Pancreas (tissue), 10 donors: ENCODE measurements at regions not wholly inside any gene's neighbourhood (a gene's known extent, or its start where the extent isn't known, plus 50 kb on each side); places are given as distances from the start of the nearest gene placed in this dataset.

Experiments
- ATAC-seq, 4 donors: fragments of 200-7000 bp; cut with Tn5 transposase; one replicate each; pipeline versions ENCODE4 v1.8.0 to v1.9.1; 2020; ENCODE audit warnings: mild to moderate bottlenecking in 4 of 4, moderate library complexity in 4 of 4
- DNase-seq, 6 donors: peaks; one replicate each; pipeline ENCODE4 v3.0.0-alpha.2; 2020
- FAIRE-seq: peaks from 2 replicates; lab custom pipeline; 2012; peaks lifted over from hg19 to GRCh38; lab: Jason Lieb, UNC
- H3K27ac ChIP-seq, 4 donors: fragments of 200-600 bp; sonication (generic); 1 replicate in 3 of 4; 2 replicates in 1 of 4; pipeline versions ENCODE4 v1.5.0 to v1.8.0; 2020
- H3K27me3 ChIP-seq, 4 donors: fragments of 200-600 bp; one replicate each; pipeline ENCODE4 v1.8.0; 2021
- H3K36me3 ChIP-seq, 3 donors: fragments of 200-600 bp; sonication (generic) in 1 of 3; one replicate each; pipeline versions ENCODE4 v1.5.0 to v1.8.0; 2020 to 2021
- H3K4me1 ChIP-seq, 3 donors: fragments of 200-600 bp; one replicate each; pipeline ENCODE4 v1.8.0; 2021
- H3K4me3 ChIP-seq, 4 donors: fragments of 200-600 bp; sonication (generic) in 2 of 4; one replicate each; pipeline versions ENCODE4 v1.5.0 to v1.8.0; 2020 to 2021
- H3K9me3 ChIP-seq, 4 donors: fragments of 200-600 bp; one replicate each; pipeline ENCODE4 v1.8.0; 2021
- CTCF ChIP-seq, 4 donors: fragments of 200-600 bp; sonication (generic) in 3 of 4; IDR thresholded peaks; one replicate each; pipeline versions ENCODE4 v1.5.0 to v1.8.0; 2021; ENCODE audit warnings: antibody characterized with exemption in 4 of 4
- WGBS, 2 donors: extraction: QIAGEN DNeasy Blood & Tissue Kit; methylation state at CpG; one replicate each; pipeline ENCODE4 v1.1.7; 2013; 5-methylcytosine and 5-hydroxymethylcytosine counted together
- intact Hi-C, 3 donors: fragments of 100-400 bp; cut with DNase I; formaldehyde crosslinking; loops; one replicate each; pipeline versions ENCODE4 v1.11.1 to v1.14.2; 2022
- donor health status: healthy with polysubstance abuse.
- donor health status: DM: no; HTN: no; CAD: no; lungs with moderate emphysema.
- donor health status: DM: no; HTN: no; CAD: no.
- donor health status: control.
- donor health status: control.
- donor health status: Bipolar disorder and iron deficiency.
- donor health status: DM: yes; HTN: yes; CAD: no.
- donor health status: DM: no; HTN: no; CAD: no.
- donor health status: DM: no; HTN: no; CAD: no.
- donor health status: DM: yes; HTN: yes; CAD: no.

GRCh38 chr1:79551321-79551720 lies 544.8 kb upstream of the ADGRL4 start:
- no peaks in the 10 kb centered on the region for H3K36me3 ChIP-seq
- no peaks in the 10 kb centered on the region for H3K4me1 ChIP-seq
- no peak for TF ChIP-seq CTCF (IDR thresholded peaks at IDR 0.05)
- no peak overlapping the region for H3K4me3 ChIP-seq
- intact Hi-C loops = no loop called here
- H3K27me3 ChIP-seq = peaks cover 0 to 6% (median 0%) of the 10 kb centered on the region in 4 donors
- WGBS, 2 donors = 54 to 64% methylated on average over 3 of the region's 3 CpGs
- no peaks in the 10 kb centered on the region for H3K9me3 ChIP-seq
- FAIRE-seq = no peak
- ATAC-seq = no peak
- no peak for DNase-seq
- H3K27ac ChIP-seq = no peak overlapping the region

GRCh38 chr1:79550402-79550801 lies 543.9 kb upstream of the ADGRL4 start:
- intact Hi-C loops = no loop called here
- no peak for DNase-seq
- H3K27ac ChIP-seq = no peak overlapping the region
- H3K4me1 ChIP-seq = no peaks in the 10 kb centered on the region
- ATAC-seq = no peak
- 89 to 93% methylated on average over 6 of the region's 6 CpGs for WGBS, 2 donors
- H3K9me3 ChIP-seq = no peaks in the 10 kb centered on the region
- no peak overlapping the region for H3K4me3 ChIP-seq
- peaks cover 0 to 8% (median 0%) of the 10 kb centered on the region in 4 donors for H3K27me3 ChIP-seq
- H3K36me3 ChIP-seq = no peaks in the 10 kb centered on the region
- TF ChIP-seq CTCF (IDR thresholded peaks at IDR 0.05) = no peak
- FAIRE-seq = no peak

GRCh38 chr1:79549201-79549600 lies 542.7 kb upstream of the ADGRL4 start:
- no peak overlapping the region for H3K4me3 ChIP-seq
- H3K4me1 ChIP-seq = no peaks in the 10 kb centered on the region
- 45 to 62% methylated on average over 2 of the region's 2 CpGs for WGBS, 2 donors
- ATAC-seq (no peak), FAIRE-seq (no peak), DNase-seq (no peak)
- no peaks in the 10 kb centered on the region for H3K36me3 ChIP-seq
- no peaks in the 10 kb centered on the region for H3K9me3 ChIP-seq
- intact Hi-C loops = no loop called here
- no peak for TF ChIP-seq CTCF (IDR thresholded peaks at IDR 0.05)
- H3K27ac ChIP-seq = no peak overlapping the region
- H3K27me3 ChIP-seq = peaks cover 0 to 19% (median 0%) of the 10 kb centered on the region in 4 donors

GRCh38 chr1:79547514-79547913 lies 541.0 kb upstream of the ADGRL4 start:
- no peak for DNase-seq
- 65 to 75% methylated on average over 7 of the region's 7 CpGs for WGBS, 2 donors
- no peaks in the 10 kb centered on the region for H3K4me1 ChIP-seq
- intact Hi-C loops = no loop called here
- H3K36me3 ChIP-seq = no peaks in the 10 kb centered on the region
- no peak for ATAC-seq
- H3K9me3 ChIP-seq = no peaks in the 10 kb centered on the region
- FAIRE-seq = no peak
- no peak overlapping the region for H3K27ac ChIP-seq
- no peak overlapping the region for H3K4me3 ChIP-seq
- TF ChIP-seq CTCF (IDR thresholded peaks at IDR 0.05) = no peak
- peaks cover 0 to 23% (median 0%) of the 10 kb centered on the region in 4 donors for H3K27me3 ChIP-seq

GRCh38 chr1:79543394-79543793 lies 536.9 kb upstream of the ADGRL4 start:
- WGBS, 2 donors = 28 to 31% methylated on average over 3 of the region's 3 CpGs
- no peak for DNase-seq
- intact Hi-C loops = no loop called here
- H3K27ac ChIP-seq = no peak overlapping the region
- H3K36me3 ChIP-seq = no peaks in the 10 kb centered on the region
- no peak for TF ChIP-seq CTCF (IDR thresholded peaks at IDR 0.05)
- ATAC-seq = peak in 3 of 4 donors; percentile 29 to 79 (median 66)
- H3K9me3 ChIP-seq = no peaks in the 10 kb centered on the region
- H3K4me1 ChIP-seq = no peaks in the 10 kb centered on the region
- H3K27me3 ChIP-seq = peaks cover 0 to 39% (median 2%) of the 10 kb centered on the region in 4 donors
- no peak overlapping the region for H3K4me3 ChIP-seq
- no peak for FAIRE-seq
